H1 (cell line): ENCODE measurements at regions not wholly inside any gene's neighbourhood (a gene's known extent, or its start where the extent isn't known, plus 50 kb on each side); places are given as distances from the start of the nearest gene placed in this dataset.

ENCODE experiments used
- CTBP2 ChIP-seq: IDR thresholded peaks from 2 replicates; pipeline ENCODE4 v1.7.0; 2011; ENCODE audit warnings: borderline replicate concordance, mild to moderate bottlenecking, moderate library complexity, mixed read lengths, low read length; ENCODE audit not compliant: insufficient read depth, insufficient read length

GRCh38 chr17:27232328-27232727 lies 61.6 kb upstream of the WSB1 start (continued):
- no peak for TF ChIP-seq CTBP2
